Kidney (tissue), 13 donors: ENCODE measurements at regions not wholly inside any gene's neighbourhood (a gene's known extent, or its start where the extent isn't known, plus 50 kb on each side); places are given as distances from the start of the nearest gene placed in this dataset.

Source experiments
- DNase-seq, 5 donors: peaks; one replicate each; pipeline ENCODE4 v3.0.0-alpha.2; 2013 to 2020
- FAIRE-seq: peaks from 2 replicates; lab custom pipeline; 2012; peaks lifted over from hg19 to GRCh38; lab: Jason Lieb, UNC
- H3K27ac ChIP-seq, 2 donors: one replicate each; pipeline ENCODE4 v1.7.0; 2013; ENCODE audit warnings: low read depth in 2 of 2, low read length in 2 of 2, inconsistent platforms in 1 of 2
- H3K27me3 ChIP-seq: one replicate; pipeline ENCODE4 v1.7.1; 2013; ENCODE audit warnings: low read length, inconsistent platforms; ENCODE audit not compliant: control insufficient read depth, insufficient read depth
- H3K36me3 ChIP-seq, 3 donors: one replicate each; pipeline versions ENCODE4 v1.7.0 to v1.7.1; 2013; ENCODE audit warnings: low read length in 3 of 3, control low read depth in 1 of 3, inconsistent platforms in 1 of 3; ENCODE audit not compliant: insufficient read depth in 3 of 3, control insufficient read depth in 2 of 3
- H3K4me1 ChIP-seq, 3 donors: one replicate each; pipeline versions ENCODE4 v1.7.0 to v1.7.1; 2013; ENCODE audit warnings: low read length in 3 of 3, inconsistent platforms in 1 of 3, low read depth in 1 of 3; ENCODE audit not compliant: control insufficient read depth in 2 of 3, insufficient read depth in 2 of 3
- H3K4me3 ChIP-seq, 3 donors: one replicate each; pipeline versions ENCODE4 v1.7.0 to v1.8.1; 2013; ENCODE audit warnings: low read length in 3 of 3, control low read depth in 1 of 3, inconsistent platforms in 1 of 3
- H3K9ac ChIP-seq, 3 donors: one replicate each; pipeline versions ENCODE4 v1.7.0 to v1.7.1; 2013; ENCODE audit warnings: low read length in 3 of 3, control low read depth in 1 of 3, inconsistent platforms in 1 of 3
- H3K9me3 ChIP-seq, 3 donors: one replicate each; pipeline versions ENCODE4 v1.7.0 to v1.7.1; 2013; ENCODE audit warnings: low read length in 3 of 3, control low read depth in 1 of 3, inconsistent platforms in 1 of 3; ENCODE audit not compliant: control insufficient read depth in 2 of 3, insufficient read depth in 1 of 3
- CTCF ChIP-seq: IDR thresholded peaks from 3 replicates; pipeline ENCODE4 v1.5.1; 2012; ENCODE audit warnings: mild to moderate bottlenecking, moderate library complexity, borderline replicate concordance; ENCODE audit not compliant: insufficient read depth; ENCODE audit errors: extremely low read depth
- intact Hi-C: fragments of 100-400 bp; cut with DNase I; formaldehyde crosslinking; loops from one replicate; pipeline ENCODE4 v1.11.1; 2022
- donor health status: control.
- donor health status: control.
- donor health status: control.
- donor health status: control.
- donor health status: control.
- donor health status: DM: yes; HTN: yes; CAD: no.
- donor health status: Normal renal cell carcinoma (clear cell type).

GRCh38 chr5:58353992-58354391 lies 105.9 kb downstream of the PLK2 start:
- Histone ChIP-seq H3K9ac (no peak overlapping the region), H3K27ac (no peak overlapping the region), H3K27me3 (no peaks in the 10 kb centered on the region), H3K4me1 (no peaks in the 10 kb centered on the region), H3K36me3 (no peaks in the 10 kb centered on the region), H3K9me3 (no peaks in the 10 kb centered on the region), H3K4me3 (no peak overlapping the region)
- FAIRE-seq (no peak), DNase-seq (no peak)
- TF ChIP-seq CTCF: no peak
- intact Hi-C loops: no loop called here

- no peak for FAIRE-seq
- H3K9ac ChIP-seq: no peak overlapping the region
- intact Hi-C loops: no loop called here
- H3K9me3 ChIP-seq: no peaks in the 10 kb centered on the region
- H3K27ac ChIP-seq: no peak overlapping the region
- TF ChIP-seq CTCF: no peak
- no peaks in the 10 kb centered on the region for H3K36me3 ChIP-seq
- no peak for DNase-seq
- no peaks in the 10 kb centered on the region for H3K27me3 ChIP-seq
- no peak overlapping the region for H3K4me3 ChIP-seq
- H3K4me1 ChIP-seq: no peaks in the 10 kb centered on the region
Observed at GRCh38 chr5:58351190-58351589, 108.7 kb downstream of the PLK2 start.

GRCh38 chr5:58348996-58349728 lies 110.7 kb downstream of the PLK2 start:
- no peak for TF ChIP-seq CTCF
- Histone ChIP-seq H3K36me3 (no peaks in the 10 kb centered on the region), H3K9ac (no peak overlapping the region), H3K27me3 (no peaks in the 10 kb centered on the region), H3K27ac (no peak overlapping the region), H3K4me3 (no peak overlapping the region), H3K9me3 (no peaks in the 10 kb centered on the region), H3K4me1 (no peaks in the 10 kb centered on the region)
- DNase-seq (no peak), FAIRE-seq (no peak)
- intact Hi-C loops: no loop called here

- Histone ChIP-seq H3K4me1 (no peaks in the 10 kb centered on the region), H3K36me3 (no peaks in the 10 kb centered on the region), H3K4me3 (no peak overlapping the region), H3K9me3 (no peaks in the 10 kb centered on the region), H3K9ac (no peak overlapping the region), H3K27ac (no peak overlapping the region), H3K27me3 (no peaks in the 10 kb centered on the region)
- FAIRE-seq (no peak), DNase-seq (peak in 2 of 5 donors; percentile 13 to 27)
- TF ChIP-seq CTCF: no peak
- intact Hi-C loops: no loop called here
Observed at GRCh38 chr5:58346041-58346440, 113.8 kb downstream of the PLK2 start.
